SW 1271 (cell line): ENCODE measurements at regions not wholly inside any gene's neighbourhood (a gene's known extent, or its start where the extent isn't known, plus 50 kb on each side); places are given as distances from the start of the nearest gene placed in this dataset.

Experiments
- DNase-seq, 2 experiments: peaks; one replicate each; lab custom pipeline; 2025; lab: John Stamatoyannopoulos, UW

DNA sequence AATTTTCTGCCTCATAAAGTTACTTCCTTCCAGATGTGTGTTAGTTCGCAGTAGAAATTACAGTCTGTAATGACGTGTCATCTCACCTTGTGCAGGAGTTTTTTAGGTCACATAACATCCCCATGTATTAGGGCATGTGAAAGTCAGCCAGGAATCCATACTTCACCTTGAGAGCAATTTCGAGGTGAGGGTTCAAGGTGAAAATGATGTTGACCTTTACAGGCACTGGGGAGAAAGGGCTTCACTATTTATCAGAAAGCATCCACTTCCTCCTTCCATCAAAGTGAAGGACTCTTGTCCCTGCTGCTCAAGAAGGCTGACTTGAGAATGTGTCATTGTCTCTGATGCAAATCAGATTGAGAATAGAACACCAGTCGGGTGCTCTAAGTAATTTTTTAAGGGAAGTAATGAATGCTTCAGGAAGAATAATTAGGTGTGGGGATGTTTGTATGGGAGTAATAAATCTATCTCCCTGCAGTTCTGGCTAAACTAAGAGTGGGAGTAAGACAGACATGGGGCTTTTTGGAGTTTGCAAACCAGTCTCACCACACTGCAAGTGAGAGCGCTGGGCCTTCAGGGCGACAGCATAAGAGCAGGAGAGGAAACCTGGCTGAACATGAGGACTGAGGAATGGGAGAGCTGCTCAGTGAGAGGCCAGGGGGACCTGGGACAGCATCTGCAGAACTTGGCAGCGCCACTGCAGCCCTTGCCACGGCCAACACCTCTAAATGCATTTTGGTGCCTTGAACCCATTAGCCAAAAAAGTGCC lies 85.9 kb upstream of the IL12A start:
- no peak for DNase-seq

DNA sequence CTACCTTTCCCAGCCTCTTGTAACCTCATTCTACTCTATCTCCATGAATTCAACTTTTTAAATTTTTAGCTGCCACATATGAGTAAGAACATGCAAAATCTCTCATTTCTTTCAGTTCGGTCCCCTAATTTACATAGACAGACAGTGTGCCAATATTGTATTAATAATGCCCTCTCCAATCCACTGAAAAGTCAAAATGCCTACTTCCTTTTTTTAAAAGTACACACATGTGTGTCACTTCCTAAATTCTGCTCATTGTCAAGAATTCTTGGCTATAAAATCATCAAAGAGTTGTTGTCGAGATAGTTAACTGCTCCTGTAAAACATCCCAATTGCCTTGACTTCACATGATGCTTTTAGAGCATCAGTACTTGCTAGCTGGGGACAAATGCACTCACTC lies 84.2 kb upstream of the IL12A start:
- no peak for DNase-seq

DNA sequence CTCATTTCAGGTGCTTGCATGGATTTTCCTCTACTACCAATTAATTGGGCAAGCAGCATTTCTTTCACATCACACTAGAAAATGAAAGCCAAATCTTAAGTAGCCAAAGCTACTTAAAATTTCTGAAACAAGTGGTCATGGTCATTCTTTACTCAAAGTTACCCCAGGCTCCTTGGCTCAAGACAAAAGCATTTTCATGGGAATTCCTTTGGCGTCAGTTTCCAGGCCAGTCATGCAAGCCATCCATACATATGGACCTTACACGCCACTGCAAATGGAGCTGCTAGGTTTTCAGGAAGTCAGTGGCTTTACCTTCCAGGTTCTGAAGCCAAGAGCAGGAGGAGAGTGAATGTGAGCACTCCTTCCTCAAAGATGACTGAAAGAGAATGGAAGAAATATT lies 83.7 kb upstream of the IL12A start:
- DNase-seq, result no peak

DNA sequence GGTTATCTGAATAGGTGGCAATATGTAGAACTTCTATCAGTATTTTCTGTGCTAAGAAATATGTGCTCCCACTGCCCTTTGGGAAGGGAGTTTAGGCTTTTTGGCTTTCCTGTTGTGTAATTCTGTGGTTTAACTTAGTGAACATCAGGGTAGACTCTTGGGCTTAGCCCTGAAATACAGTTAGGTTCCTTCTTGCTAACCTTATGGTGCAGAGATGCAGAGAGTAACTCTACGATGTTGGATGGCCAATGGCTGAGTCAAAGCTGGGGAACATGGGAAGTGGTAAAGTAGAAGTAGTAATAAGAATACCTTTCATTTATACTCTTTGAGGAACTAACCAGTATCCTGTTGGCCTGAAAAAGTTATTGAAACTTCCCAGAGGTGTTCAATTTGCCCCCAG lies 80.8 kb upstream of the IL12A start:
- DNase-seq, result no peak

DNA sequence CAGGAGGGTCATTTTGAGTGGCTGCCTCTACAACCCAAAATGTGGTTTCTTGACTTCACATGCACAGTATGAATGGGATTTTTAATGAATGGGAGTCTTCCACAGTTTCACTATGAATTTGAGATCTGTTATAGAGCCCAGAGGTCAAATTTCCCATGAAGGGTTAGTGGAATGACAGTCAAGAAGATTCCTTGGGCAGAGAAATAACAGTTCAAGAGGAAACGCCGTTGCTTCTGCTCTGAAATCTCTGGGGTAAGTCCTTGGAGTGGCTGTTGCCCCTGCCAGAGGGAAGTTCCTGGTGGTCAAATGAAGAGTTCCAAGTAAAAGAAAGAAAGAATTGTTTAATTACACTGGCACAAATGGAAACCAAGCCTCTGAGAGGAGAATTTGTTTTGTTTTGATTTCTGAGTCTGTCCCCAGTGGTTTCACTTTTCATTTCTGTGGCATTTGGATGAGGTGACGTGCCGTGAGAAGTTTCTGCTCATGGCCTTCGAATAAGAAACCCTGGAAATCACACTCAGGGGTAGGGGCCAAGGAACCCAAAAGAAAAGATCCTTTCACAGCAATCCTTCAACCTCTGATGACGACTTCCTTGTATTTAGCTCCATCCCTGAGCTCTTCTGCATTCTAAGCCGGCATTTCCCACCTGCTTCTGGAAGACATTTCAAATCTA lies 77.5 kb upstream of the IL12A start:
- DNase-seq, result no peak

DNA sequence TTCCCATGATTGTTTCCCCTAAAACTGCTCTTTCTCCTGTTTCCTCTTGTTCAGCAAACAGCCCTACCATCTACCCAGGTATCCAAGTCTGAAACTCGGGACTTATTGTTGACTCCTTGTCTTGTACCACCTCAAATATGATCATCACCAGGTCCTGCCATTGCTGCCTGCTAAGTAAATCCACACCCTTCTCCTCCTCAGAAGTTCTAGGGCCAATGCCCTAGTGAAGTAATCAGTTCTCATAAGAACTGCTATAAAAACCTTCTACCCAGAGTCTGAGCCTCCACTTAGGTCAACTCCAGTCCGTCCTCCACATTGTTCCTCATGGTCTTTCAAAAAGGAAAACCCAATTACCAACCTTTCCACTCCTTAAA lies 77.0 kb upstream of the IL12A start:
- DNase-seq, result no peak

DNA sequence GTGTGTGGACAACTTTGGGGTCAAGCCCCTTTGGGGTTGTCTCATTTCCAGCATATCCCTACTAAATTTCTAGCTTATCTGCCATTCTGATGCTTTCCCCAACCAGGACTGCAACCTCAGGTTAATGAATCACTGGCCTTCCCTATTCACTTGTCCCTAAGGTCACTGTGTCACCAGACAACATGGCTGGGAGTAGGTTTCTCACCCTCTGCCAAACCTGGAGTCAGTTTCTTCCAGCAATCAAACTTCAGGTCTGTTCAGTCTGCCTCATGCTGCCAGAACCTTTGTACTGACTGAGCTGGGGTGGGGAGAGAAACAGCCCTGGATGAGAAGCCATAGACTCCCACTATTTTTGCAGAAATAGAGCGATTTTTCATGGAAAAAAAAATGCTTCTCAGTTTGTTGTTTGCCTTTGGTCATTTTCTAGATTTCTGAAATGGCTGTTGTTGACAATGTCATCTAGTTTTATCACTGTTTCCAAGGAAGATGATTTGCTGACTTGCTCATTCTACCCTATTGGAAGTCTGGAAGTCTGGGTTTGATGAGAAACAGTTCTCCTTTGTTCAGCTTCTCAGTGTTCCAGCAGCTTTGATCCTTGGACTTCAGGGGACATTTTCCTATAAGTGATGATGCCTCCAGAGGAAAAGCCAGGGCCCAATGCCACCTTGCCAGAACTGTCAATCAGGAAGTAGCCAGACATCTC lies 74.8 kb upstream of the IL12A start:
- no peak for DNase-seq

DNA sequence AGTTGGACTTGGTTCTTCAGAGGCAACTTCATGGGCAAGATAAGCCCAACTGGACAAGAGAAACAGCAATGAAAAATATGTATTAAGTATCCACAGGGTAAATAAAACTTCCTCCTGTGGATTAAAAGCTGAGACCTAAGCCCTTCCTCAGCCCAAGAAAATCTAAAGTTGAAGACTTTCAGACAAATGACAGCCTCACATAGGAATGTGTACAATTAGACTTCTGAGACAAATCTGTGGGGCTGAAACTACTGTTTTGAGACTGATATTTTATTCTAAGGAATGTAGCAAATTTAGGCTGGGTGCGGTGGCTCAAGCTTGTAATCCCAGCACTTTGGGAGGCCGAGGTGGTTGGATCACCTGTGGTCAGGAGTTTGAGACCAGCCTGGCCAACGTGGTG lies 74.2 kb upstream of the IL12A start:
- DNase-seq, result no peak

DNA sequence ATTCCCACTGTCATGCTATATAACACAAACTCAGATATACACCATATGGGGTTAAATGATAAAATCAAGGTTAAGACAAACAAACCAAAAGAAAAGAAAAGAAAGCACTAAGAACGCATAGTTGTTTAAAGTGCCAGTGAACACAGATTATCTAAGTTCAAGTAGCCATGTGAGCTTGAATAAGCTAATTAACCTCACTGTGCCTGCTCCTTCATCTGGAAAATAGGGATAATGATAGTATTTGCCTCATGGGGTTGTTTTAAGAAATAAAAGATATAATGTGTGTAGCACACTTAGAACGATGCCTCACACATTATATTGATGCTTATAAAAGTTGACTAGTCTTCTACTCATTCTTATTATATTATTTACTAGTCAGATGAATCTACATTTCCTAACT lies 72.6 kb upstream of the IL12A start:
- DNase-seq, result no peak

DNA sequence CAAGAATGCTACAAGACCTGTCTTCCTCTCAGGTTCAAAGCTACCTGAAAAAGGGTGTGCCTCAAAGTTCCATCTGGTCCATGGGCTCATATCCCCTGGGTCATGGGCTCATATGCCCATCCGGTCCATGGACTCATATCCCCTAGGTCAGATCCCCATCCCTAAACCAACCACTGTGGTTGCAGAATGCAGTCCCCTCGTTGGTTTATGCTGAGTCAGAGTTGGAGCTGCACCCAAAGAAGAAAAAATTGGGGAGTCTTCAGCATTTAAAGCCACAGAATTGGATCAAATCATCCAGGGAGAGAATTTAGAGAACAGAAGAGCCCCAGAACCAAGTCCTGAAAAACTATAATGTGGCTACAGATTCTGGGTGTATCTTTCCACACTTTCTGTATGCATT lies 71.5 kb upstream of the IL12A start:
- DNase-seq, result no peak

DNA sequence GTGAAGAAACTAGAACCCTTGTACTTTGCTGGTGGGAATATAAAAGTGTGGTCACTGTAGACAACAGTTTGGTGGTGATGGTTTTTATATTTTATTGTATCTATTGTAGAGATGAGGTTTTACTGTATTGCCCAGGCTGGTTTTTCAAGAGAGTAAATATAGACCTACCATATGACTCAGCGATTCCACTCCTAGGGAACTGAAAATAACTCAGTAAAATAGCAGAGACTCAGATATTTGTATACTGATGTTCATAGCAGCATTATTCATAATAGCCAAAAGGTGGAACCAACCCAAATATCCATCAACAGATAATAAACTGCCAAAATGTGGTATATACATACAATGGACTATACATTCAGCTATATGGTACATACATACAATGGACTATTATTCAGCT lies 68.8 kb upstream of the IL12A start:
- no peak for DNase-seq

DNA sequence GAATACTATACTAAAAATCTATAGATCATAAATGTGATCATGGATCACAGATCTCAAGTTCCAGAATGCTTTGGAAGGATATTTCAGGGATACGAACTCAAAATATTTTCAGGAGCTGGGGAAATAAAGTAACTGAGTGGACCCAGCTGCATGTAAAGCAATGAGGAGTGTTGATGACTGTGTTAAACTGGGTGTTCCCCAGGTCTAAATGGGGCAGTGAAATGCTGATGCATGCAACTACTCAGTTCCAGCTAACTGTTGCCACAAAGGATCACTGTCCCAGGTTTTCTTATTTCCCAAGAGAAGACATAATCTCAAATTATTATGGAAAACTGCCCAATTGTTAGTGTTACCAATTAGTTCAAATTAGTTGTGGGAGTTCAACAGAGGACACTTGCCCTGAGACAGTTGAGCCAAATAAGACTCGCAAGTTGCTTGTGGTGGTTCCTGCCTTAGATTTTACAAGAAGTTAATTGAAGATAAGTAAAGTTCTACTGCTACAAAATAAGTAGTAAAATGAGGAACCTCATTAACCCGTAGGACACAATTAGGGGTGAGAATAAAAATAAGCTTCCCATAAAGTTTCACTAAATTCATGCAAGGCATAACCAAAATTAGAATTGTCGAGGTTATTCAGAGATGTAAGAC lies 66.3 kb upstream of the IL12A start:
- no peak for DNase-seq

DNA sequence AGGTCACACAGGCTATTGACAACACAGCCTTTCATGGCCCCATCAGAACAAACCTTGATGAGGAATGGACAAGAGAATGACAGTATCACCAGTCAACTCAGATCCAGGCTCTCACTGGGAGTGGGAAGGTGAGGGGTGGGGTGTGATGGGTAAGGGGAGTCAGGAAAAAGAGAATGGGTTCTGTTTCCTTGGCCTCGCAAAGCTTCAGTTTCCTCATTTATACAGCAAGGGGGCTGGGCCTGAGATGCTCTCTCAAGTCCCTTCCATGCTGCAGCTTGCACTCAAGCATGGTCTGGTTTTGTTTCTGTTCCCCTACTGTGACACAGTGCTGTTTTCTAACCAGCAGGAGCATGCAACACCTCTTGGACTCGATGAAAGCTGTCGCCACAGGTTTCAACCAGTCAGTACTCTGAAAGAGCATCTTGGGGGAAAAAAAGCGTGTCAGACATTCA lies 65.7 kb upstream of the IL12A start:
- DNase-seq, result no peak

DNA sequence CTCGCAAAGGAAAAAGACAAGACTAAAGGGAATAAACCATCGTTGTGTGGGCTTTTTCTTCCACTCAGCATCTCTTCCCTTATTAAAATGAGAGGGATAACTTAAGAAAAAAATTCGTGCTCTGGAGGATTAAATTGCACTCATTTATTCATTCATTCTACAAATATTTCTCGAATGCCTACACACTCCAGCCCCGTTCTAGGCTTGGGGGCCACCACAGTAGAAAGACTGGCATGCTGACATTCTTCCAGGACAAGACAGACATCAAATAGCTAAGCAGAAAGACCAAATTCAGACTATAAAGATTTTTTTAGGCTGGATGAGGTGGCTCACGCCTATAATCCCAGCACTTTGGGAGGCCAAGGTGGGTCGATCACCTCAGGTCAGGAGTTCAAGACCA lies 65.3 kb upstream of the IL12A start:
- DNase-seq, result no peak

DNA sequence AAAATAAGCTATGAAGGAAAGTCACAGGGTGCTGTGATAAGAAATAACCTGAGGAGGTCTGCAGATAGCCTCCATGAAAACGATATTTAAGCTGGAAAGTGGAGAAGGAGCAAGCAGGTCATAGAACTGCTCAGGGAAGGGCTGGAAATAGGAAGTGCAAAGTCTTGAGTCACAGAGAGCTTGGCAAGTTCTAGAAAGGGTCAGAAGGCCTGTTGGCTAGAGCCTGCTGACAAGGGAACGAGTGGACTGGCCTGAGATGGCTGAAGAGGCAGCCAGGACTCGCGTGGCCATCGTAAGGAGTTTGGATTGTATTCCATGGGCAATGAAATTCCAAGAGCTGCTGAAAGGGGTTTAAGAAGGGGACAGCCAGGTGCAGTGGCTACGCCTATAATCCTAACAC lies 64.7 kb upstream of the IL12A start:
- no peak for DNase-seq

DNA sequence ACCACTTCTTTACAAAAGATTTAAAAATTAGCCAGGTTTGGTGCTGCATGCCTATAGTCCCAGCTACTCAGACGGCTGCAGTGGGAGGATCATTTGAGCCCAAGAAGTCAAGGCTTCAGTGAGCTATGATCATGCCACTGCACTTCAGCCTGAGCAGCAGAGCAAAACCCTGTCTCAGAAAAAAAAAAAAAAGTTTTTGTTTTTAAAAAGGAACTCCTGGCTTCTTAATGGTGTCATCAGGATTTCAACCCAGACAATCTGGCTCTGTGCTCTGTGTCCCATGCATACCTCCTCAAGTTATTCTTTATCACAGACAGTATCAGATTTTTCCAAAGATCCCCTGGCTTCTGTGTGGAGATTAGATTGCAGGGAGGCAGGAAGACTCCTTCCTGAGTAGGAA lies 64.2 kb upstream of the IL12A start:
- DNase-seq, result no peak

DNA sequence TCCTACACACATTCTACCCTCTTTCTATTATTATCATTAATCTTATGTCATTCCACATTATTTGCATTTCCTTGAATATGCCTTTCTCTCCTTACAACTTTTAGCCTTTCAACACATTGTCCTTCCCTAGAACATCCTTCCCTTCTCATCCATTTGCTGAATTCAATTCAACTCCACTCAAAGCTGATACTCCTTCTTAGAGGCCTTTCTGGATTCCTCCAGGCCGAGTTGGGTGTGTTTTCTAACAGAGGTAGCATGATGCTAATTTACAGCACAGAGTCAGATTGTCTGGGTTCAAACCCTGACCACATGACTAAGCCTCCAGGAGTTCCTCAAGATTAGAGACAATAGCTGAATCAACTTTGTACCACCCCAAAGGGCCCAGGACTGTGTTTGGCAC lies 63.4 kb upstream of the IL12A start:
- no peak for DNase-seq

DNA sequence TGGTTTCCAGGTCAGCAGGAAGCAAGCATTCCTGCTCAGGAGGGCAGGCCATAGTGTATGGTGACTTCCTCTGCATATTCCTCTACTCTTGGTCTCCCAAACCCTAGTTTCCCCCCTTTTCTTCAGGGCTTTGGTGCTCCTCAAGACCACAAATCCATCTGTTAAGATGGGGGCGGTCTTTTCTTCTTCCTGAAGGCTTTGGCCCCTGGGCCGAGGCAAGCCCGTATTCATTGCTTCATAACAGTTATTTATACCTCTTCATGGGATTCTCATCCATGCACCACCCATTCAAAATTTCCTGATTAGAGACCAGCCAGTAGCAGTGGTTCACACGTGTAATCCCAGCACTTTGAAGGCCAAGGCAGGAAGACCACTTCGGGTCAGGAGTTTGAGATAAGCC lies 62.1 kb upstream of the IL12A start:
- DNase-seq, result no peak

DNA sequence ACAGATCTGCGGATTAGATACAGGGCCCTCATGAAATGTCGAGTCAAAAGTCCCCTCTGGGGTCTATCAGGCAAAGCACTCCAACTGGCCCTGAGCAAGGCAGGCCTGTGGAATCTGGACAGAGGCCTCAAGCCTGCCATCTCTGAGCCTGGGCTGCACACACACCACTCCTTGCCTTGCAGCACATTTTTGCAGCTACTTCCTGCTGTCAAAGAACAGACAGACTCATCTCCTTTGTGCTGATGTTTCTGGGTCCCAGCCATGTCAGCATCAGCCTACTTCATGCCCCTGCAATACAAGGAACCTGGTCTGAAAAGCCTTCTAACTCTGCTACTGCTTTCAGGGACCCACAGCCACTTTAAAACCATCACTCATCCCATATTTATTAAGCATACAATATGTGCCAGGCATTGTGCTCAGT lies 60.6 kb upstream of the IL12A start:
- no peak for DNase-seq

DNA sequence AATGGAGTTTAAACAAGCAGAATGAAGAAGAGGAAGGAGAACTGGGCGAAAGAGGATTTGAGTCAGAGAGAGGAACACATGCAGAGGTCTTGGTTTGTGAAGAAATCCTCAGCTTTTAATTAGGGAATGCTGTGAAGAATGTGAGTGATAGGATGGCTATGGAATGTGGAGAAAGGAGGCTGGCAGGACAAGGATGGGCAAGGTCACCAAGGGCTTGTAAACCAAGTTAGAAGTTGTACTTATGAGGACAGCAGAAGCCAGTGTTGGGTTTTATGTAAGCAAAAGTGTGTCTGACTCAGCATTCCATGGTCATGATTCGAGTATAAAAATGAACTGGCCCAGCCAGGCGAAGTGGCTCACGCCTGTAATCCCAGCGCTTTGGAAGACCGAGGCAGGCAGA lies 60.0 kb upstream of the IL12A start:
- DNase-seq, result peak; percentile 24 to 71

DNA sequence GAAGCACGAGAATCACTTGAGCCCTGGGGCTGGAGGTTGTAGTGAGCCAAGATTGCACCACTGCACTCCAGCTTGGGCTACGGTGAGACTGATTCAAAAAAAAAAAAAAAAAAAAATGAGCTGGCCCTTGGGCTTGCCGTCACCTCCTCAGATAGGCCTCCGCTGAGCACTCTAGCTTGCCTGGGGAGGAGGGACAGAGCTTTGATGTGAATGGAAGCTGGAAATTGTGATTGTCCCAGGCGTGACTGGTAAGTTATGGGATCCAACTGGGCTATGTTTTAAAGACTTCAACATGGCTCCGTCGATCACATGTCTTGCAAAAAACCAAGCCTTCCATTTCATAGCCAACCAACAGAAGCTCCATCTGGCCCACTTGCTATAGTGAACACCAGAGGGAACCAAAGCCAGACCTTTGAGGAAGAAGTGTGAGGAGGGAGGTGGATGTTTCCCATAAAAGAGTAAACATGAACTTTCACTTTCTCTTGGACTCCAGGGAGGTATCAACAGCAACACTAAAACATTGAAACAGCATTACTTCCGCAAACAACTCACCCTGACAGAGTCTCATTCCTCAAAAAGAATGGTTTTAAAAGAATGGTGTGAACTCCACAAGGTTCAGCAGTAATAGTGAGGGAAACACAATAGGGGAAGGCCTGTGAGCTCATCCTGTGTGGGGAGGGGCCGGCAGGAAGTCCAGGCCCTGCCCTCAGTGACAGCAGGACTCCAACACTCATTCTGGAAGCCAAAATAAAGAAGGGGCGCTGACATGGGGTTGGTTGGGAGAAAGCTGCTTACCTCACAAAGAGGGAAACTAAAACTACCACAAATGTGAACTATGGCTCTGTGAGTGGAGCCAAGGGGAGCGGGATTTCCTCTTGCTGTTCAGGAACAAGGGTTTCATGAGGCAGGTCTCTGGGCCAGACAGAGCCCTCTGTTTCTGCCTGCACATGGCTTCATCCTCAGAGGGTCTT lies 59.2 kb upstream of the IL12A start:
- peak in 1 of 2 experiments; percentile 24 for DNase-seq

DNA sequence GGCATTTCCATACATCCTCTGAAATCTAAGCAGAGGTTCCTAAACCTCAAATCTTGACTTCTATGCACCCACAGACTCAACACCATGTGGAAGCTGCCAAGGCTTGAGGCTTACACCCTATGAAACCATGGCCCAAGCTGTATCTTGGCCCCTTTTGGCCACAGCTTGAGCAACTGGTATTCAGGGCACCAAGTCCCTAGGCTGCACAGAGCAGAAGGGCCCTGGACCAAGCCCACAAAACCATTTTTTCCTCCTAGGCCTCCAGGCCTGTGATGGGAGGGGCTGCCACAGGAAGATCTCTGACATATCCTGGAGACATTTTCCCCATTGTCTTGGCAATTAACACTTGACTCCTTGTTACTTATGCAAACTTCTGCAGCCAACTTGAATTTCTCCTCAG lies 54.4 kb upstream of the IL12A start:
- DNase-seq, result no peak
